ENCODE measurements at regions not wholly inside any gene's neighbourhood (a gene's known extent, or its start where the extent isn't known, plus 50 kb on each side); places are given as distances from the start of the nearest gene placed in this dataset.

- TF ChIP-seq CTCF (IDR thresholded peaks at IDR 0.05) (no peak), POLR2A (IDR thresholded peaks at IDR 0.05) (no peak)
Observed at GRCh38 chr7:77473229-77474005, 57.3 kb upstream of the GSAP start.

Data from transverse colon (tissue), 3 donors.